HUES48 (cell line): ENCODE measurements at regions not wholly inside any gene's neighbourhood (a gene's known extent, or its start where the extent isn't known, plus 50 kb on each side); places are given as distances from the start of the nearest gene placed in this dataset.
"Not testable (repeated sequence)": the region's sequence is repeated elsewhere in the genome, so short reads cannot be mapped to it uniquely, and the experiment has no call there.

ENCODE experiments used
- H3K27ac ChIP-seq: one replicate; pipeline ENCODE4 v1.7.0; 2013; ENCODE audit warnings: low read depth, low read length, inconsistent platforms
- H3K27me3 ChIP-seq: 2 replicates; pipeline ENCODE4 v1.6.1; 2013; ENCODE audit warnings: mild to moderate bottlenecking, low read length; ENCODE audit not compliant: control insufficient read depth, insufficient read depth
- H3K36me3 ChIP-seq: 2 replicates; pipeline ENCODE4 v1.6.1; 2013; ENCODE audit warnings: low read length; ENCODE audit not compliant: control insufficient read depth, insufficient read depth
- H3K4me1 ChIP-seq: 2 replicates; pipeline ENCODE4 v1.6.1; 2013; ENCODE audit warnings: mild to moderate bottlenecking, low read length; ENCODE audit not compliant: control insufficient read depth, insufficient read depth
- H3K4me3 ChIP-seq: 2 replicates; pipeline ENCODE4 v1.5.1; 2013; ENCODE audit warnings: mild to moderate bottlenecking, low read depth, low read length
- H3K9ac ChIP-seq: 2 replicates; pipeline ENCODE4 v1.6.1; 2013; ENCODE audit warnings: mild to moderate bottlenecking, low read depth, low read length, moderate library complexity
- H3K9me3 ChIP-seq: 2 replicates; pipeline ENCODE4 v1.6.1; 2013; ENCODE audit warnings: low read length; ENCODE audit not compliant: control insufficient read depth, insufficient read depth

DNA sequence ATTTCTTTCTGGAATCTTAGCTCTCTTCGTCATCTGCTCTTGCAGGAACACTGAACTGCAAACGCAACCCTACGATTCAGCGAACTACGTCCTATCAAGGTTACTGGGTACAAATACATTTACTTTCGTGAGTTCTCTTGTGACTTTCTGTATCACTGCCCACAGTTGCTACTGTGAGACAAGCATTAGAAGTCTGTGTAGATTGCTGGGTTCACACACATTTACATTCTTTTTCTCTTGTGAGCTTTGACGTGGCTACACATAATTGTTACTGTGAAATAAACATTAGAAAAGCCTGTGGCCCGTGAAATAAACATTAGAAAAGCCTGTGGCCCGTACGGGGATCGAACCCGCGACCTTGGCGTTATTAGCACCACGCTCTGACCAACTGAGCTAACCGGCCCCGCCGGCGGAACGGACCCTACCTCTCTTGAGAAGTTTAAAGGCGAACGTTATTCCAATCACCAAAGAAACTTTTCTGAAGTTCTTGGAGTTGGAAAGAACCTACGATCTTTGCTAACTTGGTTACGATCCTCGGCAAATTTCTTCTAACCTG, 61.2 kb upstream of the ZNF322 start:
- not testable (repeated sequence) for H3K27ac ChIP-seq, H3K4me3 ChIP-seq, H3K9me3 ChIP-seq, H3K4me1 ChIP-seq, H3K36me3 ChIP-seq, H3K9ac ChIP-seq, H3K27me3 ChIP-seq

DNA sequence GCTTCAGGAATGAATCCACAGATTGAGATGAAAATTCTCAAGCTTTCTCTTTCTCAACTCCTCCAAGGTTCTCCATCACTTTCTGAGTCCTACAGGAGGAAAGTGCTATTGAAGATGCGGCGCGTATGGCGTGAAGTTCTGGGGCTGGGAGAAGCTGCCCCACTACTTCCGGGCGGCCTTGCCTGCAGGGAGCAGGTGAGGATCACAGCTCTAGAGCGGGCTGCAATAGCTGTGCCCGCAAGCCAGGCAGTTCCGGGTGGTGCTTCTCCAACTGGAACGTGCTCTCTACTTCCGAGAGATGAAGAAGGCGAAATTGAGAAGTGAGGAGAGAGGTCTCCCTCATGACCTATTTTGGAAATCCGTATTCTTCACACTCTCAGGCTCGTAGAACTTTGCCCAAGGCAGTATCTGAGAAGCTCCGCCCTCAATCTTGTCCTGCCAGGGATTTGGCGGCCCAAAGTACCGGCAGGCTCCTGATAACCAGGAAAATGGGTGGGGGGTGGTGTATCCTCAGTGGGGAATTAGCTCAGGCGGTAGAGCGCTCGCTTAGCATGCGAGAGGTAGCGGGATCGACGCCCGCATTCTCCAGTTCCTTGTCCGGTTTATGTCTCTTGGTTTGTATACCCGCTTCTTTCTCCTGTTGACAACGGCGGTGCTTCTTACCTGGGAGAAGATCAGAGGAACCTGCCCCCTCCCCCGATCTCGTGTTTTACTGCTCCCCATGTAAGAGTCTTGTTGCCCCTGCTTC, 70.6 kb upstream of the ZNF322 start:
- H3K4me3 ChIP-seq: not testable (repeated sequence)

DNA sequence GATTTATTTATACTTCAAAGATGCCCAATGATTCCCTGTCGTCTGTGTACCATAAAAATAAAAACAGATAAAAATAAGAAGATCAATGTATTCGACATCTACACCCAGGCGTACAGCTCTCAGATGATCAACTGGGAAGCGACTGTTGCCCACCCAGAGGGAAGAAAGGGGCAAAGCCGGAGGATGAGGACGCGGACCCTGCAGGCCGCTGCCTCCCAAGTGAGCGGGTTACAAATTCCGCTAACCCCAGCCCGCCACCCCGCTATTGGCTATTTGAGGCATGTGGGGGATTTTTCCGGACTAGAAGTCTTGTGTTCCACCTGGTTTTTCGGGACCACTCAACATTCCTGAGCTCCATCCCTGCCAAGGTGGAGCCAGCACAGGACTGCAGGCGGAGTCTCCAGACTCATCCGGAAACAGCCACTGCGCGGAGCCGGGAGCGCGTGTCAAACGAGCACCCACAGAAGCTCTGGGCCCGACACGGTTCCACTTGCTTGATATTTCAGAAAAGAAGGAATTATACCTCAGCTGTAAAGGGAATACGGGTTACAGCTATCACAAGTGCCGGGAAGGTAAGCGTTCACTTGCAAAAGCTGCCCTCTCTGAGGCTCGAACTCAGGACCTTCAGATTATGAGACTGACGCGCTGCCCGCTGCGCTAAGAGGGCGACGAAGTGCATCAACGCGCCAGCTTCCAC, 75.4 kb upstream of the ZNF322 start:
- not testable (repeated sequence) for H3K4me1 ChIP-seq, H3K27ac ChIP-seq, H3K4me3 ChIP-seq, H3K27me3 ChIP-seq, H3K9me3 ChIP-seq, H3K9ac ChIP-seq, H3K36me3 ChIP-seq

More for the DNA sequence above, 70.6 kb upstream of the ZNF322 start:
- not testable (repeated sequence) for H3K9ac ChIP-seq, H3K36me3 ChIP-seq, H3K9me3 ChIP-seq, H3K4me1 ChIP-seq, H3K27ac ChIP-seq, H3K27me3 ChIP-seq

DNA sequence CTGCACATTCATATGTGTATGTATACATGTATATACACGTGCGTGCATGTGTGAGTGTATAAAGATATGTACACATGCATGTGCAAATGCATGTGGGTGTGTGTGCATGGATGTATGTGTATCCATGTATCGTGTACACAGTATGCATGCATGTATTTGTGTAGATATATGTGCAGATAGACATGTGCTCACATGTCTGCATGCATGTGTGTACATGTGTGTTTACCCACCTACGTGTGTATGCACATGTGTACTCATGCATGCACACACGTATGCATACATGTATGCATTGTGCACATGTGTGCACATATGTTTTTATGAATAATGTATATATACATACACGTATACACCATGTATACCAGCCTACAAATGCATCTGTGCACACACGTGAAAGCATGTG, 80.3 kb upstream of the ZNF322 start:
- Histone ChIP-seq H3K36me3 (no peaks in the 10 kb centered on the region), H3K9ac (no peak overlapping the region), H3K9me3 (no peaks in the 10 kb centered on the region), H3K27me3 (peaks cover 10% of the 10 kb centered on the region), H3K4me1 (no peaks in the 10 kb centered on the region), H3K27ac (no peak overlapping the region), H3K4me3 (no peak overlapping the region)

DNA sequence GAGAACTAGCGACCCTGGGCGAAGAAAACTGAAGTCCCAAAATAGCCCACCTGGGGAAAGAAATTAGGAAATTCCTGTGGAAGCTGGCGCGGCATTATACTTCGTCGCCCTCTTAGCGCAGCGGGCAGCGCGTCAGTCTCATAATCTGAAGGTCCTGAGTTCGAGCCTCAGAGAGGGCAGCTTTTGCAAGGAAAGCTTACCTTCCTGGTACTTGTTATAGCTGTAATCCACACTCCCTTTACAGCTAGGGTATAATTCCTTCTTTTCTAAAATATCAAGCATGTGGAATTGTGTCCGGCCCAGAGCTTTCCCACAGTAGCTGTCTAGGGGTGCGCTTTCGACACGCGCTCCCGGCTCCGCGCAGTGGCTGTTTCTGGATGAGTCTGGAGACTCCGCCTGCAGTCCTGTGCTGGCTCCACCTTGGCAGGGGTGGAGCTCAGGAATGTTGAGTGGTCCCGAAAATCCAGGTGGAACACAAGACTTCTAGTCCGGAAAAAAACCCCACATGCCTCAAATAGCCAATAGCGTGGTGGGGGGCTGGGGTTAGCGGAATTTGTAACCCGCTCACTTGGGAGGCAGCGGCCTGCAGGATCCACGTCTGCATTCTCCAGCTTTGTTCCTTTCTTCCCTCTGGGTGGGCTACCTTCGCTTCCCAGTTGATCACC, 83.7 kb upstream of the ZNF322 start:
- Histone ChIP-seq H3K9ac (no peak overlapping the region), H3K4me3 (peak overlapping the region; percentile 71), H3K27me3 (peaks cover 23% of the 10 kb centered on the region)

DNA sequence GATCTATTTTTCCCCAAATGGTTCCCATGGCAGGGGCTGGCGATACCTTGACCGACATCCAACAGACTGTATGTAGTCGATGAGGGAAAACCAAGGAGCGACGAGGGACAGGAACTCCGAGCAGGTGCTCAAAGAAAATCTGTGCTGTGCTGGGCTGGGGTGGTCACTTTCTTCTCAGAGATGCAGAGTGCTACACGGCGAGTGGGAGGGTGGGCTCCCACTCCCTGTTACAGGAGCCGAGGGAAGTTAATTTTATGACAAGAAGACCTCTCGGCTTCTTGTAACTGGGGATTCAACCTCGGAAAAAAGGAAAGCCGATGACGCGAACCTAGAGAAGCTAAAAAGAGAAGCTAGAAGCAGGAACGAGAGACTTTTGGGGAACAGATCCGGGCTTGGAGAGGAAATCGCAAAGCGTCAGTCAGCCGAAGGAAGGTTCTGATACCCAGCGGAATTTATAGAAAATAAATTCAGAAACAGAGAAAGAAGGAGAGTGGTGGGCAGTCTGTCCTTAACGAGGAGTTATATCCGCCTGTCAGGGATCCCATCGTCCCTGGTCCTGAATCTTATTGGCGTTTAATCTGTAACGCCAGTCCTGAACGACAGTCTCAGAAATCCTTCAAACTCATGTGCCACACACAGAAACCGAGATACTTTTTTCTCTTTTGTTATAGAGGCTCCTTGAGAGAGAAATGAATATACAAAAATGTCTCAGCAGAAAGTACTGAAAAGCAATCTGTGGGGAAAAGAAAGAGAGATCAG, 84.6 kb upstream of the ZNF322 start:
- Histone ChIP-seq H3K4me1 (no peaks in the 10 kb centered on the region), H3K9ac (no peak overlapping the region), H3K36me3 (no peaks in the 10 kb centered on the region), H3K4me3 (peak overlapping the region; percentile 71), H3K27me3 (peaks cover 31% of the 10 kb centered on the region), H3K27ac (peak overlapping the region; percentile 29), H3K9me3 (no peaks in the 10 kb centered on the region)

More for the DNA sequence above, 83.7 kb upstream of the ZNF322 start:
- Histone ChIP-seq H3K36me3 (no peaks in the 10 kb centered on the region), H3K27ac (peak overlapping the region; percentile 27), H3K4me1 (no peaks in the 10 kb centered on the region), H3K9me3 (no peaks in the 10 kb centered on the region)

DNA sequence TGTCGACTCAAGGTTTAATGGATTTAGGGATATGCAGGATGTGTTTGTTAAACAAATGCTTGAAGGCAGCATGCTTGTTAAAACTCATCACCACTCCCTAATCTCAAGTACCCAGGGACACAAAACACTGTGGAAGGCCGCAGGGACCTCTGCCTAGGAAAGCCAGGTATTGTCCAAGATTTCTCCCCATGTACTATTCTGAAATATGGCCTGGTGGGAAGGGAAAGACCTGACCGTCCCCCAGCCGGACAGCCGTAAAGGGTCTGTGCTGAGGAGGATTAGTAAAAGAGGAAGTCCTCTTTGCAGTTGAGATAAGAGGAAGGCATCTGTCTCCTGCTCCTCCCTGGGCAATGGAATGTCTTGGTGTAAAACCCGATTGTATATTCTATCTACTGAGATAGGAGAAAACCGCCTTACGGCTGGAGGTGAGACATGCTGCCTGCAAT, 85.3 kb upstream of the ZNF322 start:
- H3K9ac ChIP-seq, H3K36me3 ChIP-seq, H3K27ac ChIP-seq, H3K4me1 ChIP-seq, H3K9me3 ChIP-seq: not testable (repeated sequence)
- H3K27me3 ChIP-seq: peaks cover 33% of the 10 kb centered on the region
- peak overlapping the region; percentile 71; the same call in 1 of the 2 replicates for H3K4me3 ChIP-seq

DNA sequence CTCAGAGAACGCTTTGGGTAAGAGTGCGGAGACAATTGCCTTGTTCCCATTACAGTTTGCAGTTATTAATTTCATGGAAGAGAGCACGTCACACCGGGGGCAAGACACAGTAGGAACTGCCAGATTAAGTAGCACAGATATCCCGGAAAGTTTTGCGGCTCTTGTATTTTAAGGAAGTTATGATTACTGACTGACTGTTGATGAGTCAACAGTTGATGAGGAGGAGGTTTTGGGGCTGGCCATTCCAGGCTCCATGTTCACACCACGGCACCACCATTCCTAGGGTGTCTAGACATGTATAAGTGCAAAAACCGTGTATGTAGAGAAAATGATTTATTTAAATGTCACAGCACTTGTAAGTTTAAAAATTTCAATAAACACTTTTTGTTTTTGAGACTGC, 86.4 kb upstream of the ZNF322 start:
- not testable (repeated sequence) for H3K9ac ChIP-seq, H3K9me3 ChIP-seq, H3K36me3 ChIP-seq, H3K4me3 ChIP-seq, H3K4me1 ChIP-seq, H3K27ac ChIP-seq
- H3K27me3 ChIP-seq: peaks cover 33% of the 10 kb centered on the region

DNA sequence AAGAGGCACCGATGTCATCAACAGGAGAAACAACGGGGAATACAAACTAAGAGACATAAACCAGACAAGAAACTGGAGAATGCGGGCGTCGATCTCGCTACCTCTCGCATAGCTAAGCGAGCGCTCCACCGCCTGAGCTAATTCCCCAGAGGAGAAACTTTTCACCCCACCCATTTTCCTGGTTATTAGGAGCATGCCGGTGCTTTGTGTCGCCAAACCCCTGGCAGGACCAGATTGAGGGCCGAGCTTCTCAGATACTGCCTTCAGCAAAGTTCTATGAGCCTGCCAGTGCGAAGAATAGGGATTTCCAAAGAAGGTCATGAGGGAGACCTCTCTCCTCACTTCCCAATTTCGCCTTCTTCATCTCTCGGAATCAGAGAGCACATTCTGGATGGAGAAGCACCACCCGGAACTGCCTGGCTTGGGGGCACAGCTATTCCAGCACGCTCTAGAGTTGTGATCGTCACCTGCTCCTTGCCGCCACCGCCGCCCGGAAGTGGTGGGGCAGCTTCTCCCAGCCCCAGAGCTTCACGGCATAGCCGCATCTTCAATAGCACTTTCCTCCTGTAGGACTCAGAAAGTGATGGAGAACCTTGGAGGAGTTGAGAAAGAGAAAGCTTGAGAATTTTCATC, 89.7 kb upstream of the ZNF322 start:
- not testable (repeated sequence) for H3K27ac ChIP-seq, H3K9ac ChIP-seq, H3K4me1 ChIP-seq, H3K36me3 ChIP-seq, H3K9me3 ChIP-seq
- peaks cover 44% of the 10 kb centered on the region for H3K27me3 ChIP-seq
- H3K4me3 ChIP-seq: peak overlapping the region; percentile 61

DNA sequence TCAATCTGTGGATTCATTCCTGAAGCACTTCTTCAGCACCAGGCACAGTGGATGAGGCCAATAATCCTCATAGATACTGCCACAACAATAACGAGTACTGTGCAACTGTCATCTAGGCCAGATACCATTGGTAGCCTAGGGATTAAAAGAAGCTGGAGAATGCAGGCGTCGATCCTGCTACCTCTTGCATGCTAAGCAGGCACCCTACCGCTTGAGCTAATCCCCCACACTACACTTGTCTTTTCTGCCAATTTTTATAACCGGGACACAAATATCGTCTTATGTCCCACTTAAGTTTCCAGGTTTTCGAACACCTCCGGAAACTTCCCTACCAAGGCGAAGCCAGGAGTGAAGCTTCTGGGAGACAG, 90.2 kb upstream of the ZNF322 start:
- peaks cover 44% of the 10 kb centered on the region for H3K27me3 ChIP-seq
- H3K27ac ChIP-seq, H3K9me3 ChIP-seq, H3K36me3 ChIP-seq, H3K4me1 ChIP-seq, H3K9ac ChIP-seq: not testable (repeated sequence)
- peak overlapping the region; percentile 61 for H3K4me3 ChIP-seq
